ENCODE measurements at regions not wholly inside any gene's neighbourhood (a gene's known extent, or its start where the extent isn't known, plus 50 kb on each side); places are given as distances from the start of the nearest gene placed in this dataset.

- Histone ChIP-seq H3K4me1 (no peaks in the 10 kb centered on the region), H3K27me3 (no peaks in the 10 kb centered on the region), H3K27ac (no peak overlapping the region), H3K4me3 (no peak overlapping the region), H3K9me3 (no peaks in the 10 kb centered on the region), H3K36me3 (no peaks in the 10 kb centered on the region)
- no peak for TF ChIP-seq CTCF (IDR thresholded peaks at IDR 0.05)
- intact Hi-C loops (cut with DNase I), result no loop called here
- no peak for DNase-seq (ENCODE audit: low spot score in 2 of 2)
These were observed 101.7 kb upstream of the ZSWIM2 start for GRCh38 chr2:186950694-186951093.

- DNase-seq (ENCODE audit: low spot score in 2 of 2), result no peak
- Histone ChIP-seq H3K27ac (no peak overlapping the region), H3K9me3 (no peaks in the 10 kb centered on the region), H3K27me3 (no peaks in the 10 kb centered on the region), H3K36me3 (no peaks in the 10 kb centered on the region), H3K4me1 (no peaks in the 10 kb centered on the region), H3K4me3 (no peak overlapping the region)
- intact Hi-C loops (cut with DNase I), result no loop called here
- no peak for TF ChIP-seq CTCF (IDR thresholded peaks at IDR 0.05)
These were observed 100.8 kb upstream of the ZSWIM2 start for GRCh38 chr2:186949726-186950256.

GRCh38 chr2:186947516-186947915 is 98.5 kb upstream of the ZSWIM2 start:
- no peak for TF ChIP-seq CTCF (IDR thresholded peaks at IDR 0.05)
- H3K4me1 ChIP-seq, result no peaks in the 10 kb centered on the region
- no peaks in the 10 kb centered on the region for H3K36me3 ChIP-seq
- H3K27ac ChIP-seq, result no peak overlapping the region
- DNase-seq (ENCODE audit: low spot score in 2 of 2), result no peak
- intact Hi-C loops (cut with DNase I), result no loop called here
- H3K4me3 ChIP-seq, result no peak overlapping the region
- H3K27me3 ChIP-seq, result no peaks in the 10 kb centered on the region
- H3K9me3 ChIP-seq, result no peaks in the 10 kb centered on the region

GRCh38 chr2:186946896-186947467 is 98.0 kb upstream of the ZSWIM2 start:
- DNase-seq (ENCODE audit: low spot score in 2 of 2), result no peak
- no peaks in the 10 kb centered on the region for H3K27me3 ChIP-seq
- H3K4me3 ChIP-seq, result no peak overlapping the region
- H3K4me1 ChIP-seq, result no peaks in the 10 kb centered on the region
- TF ChIP-seq CTCF (IDR thresholded peaks at IDR 0.05), result no peak
- no peaks in the 10 kb centered on the region for H3K9me3 ChIP-seq
- no peaks in the 10 kb centered on the region for H3K36me3 ChIP-seq
- H3K27ac ChIP-seq, result no peak overlapping the region
- intact Hi-C loops (cut with DNase I), result no loop called here

GRCh38 chr2:186941853-186942252 is 92.9 kb upstream of the ZSWIM2 start:
- no peak overlapping the region for H3K4me3 ChIP-seq
- intact Hi-C loops (cut with DNase I), result no loop called here
- DNase-seq (ENCODE audit: low spot score in 2 of 2), result no peak
- TF ChIP-seq CTCF (IDR thresholded peaks at IDR 0.05), result no peak
- no peaks in the 10 kb centered on the region for H3K27me3 ChIP-seq
- no peaks in the 10 kb centered on the region for H3K9me3 ChIP-seq
- no peaks in the 10 kb centered on the region for H3K36me3 ChIP-seq
- no peak overlapping the region for H3K27ac ChIP-seq
- H3K4me1 ChIP-seq, result no peaks in the 10 kb centered on the region

GRCh38 chr2:186940463-186940862 is 91.5 kb upstream of the ZSWIM2 start:
- Histone ChIP-seq H3K4me1 (no peaks in the 10 kb centered on the region), H3K4me3 (no peak overlapping the region)
- intact Hi-C loops (cut with DNase I), result no loop called here

More at GRCh38 chr2:186940463-186940862, 91.5 kb upstream of the ZSWIM2 start:
- DNase-seq (ENCODE audit: low spot score in 2 of 2), result no peak
- Histone ChIP-seq H3K27ac (no peak overlapping the region), H3K36me3 (no peaks in the 10 kb centered on the region), H3K27me3 (no peaks in the 10 kb centered on the region), H3K9me3 (no peaks in the 10 kb centered on the region)
- TF ChIP-seq CTCF (IDR thresholded peaks at IDR 0.05), result no peak
